ENCODE measurements at regions not wholly inside any gene's neighbourhood (a gene's known extent, or its start where the extent isn't known, plus 50 kb on each side); places are given as distances from the start of the nearest gene placed in this dataset.
A peak's percentile ranks its signal among the peaks of the same experiment; 100 is the strongest.

GRCh38 chr18:25685088-25685487 lies 333.1 kb upstream of the ZNF521 start:
- peaks cover 5% of the 10 kb centered on the region; the same call in 2 of the 3 replicates for H3K9me3 Mint-ChIP-seq

More at GRCh38 chr18:25685088-25685487, 333.1 kb upstream of the ZNF521 start:
- ATAC-seq (peak; percentile 61), DNase-seq (ENCODE audit: low spot score) (no peak)
- Histone ChIP-seq H3K27ac (ENCODE audit: low read depth) (no peak overlapping the region), H3K27me3 (ENCODE audit: insufficient read depth) (no peaks in the 10 kb centered on the region), H3K36me3 (ENCODE audit: insufficient read depth) (no peaks in the 10 kb centered on the region), H3K4me3 (no peak overlapping the region), H4K20me1 (replicated peaks; ENCODE audit: insufficient read depth) (no peaks in the 10 kb centered on the region), H3K9me2 (ENCODE audit: insufficient read depth) (peaks cover 6% of the 10 kb centered on the region; the same call in 1 of the 2 replicates), H3K79me2 (replicated peaks; ENCODE audit: insufficient read depth) (no peaks in the 10 kb centered on the region), H3F3A (replicated peaks; ENCODE audit: low read depth) (no peaks in the 10 kb centered on the region), H3K4me1 (ENCODE audit: insufficient read depth) (peaks cover 4% of the 10 kb centered on the region; the same call in 1 of the 2 replicates), H3K4me2 (no peak overlapping the region), H2AFZ (peak overlapping the region; percentile 84)
- H3K36me3 Mint-ChIP-seq (ENCODE audit: low read depth) = no peaks in the 10 kb centered on the region
- no peak overlapping the region for H3K27ac Mint-ChIP-seq
- H3K4me3 Mint-ChIP-seq = no peak overlapping the region
- no peak for TF ChIP-seq ZNF331 (CRISPR knock-in tag; IDR thresholded peaks at IDR 0.05; ENCODE audit: low read depth)
- no peak for TF ChIP-seq NANOG (IDR thresholded peaks at IDR 0.05; ENCODE audit: borderline replicate concordance)
- TF ChIP-seq EZH2phosphoT487 (IDR thresholded peaks at IDR 0.05; ENCODE audit: unreplicated experiment) = no peak
- TF ChIP-seq JUNB (IDR thresholded peaks at IDR 0.05; ENCODE audit: unreplicated experiment) = no peak
- no peak for TF ChIP-seq REST (IDR thresholded peaks at IDR 0.05; ENCODE audit: unreplicated experiment)
- no peak for TF ChIP-seq POLR2AphosphoS5 (IDR thresholded peaks at IDR 0.05; ENCODE audit: low read depth)
- no peak for TF ChIP-seq CREB1 (CRISPR knock-in tag; IDR thresholded peaks at IDR 0.05; ENCODE audit: low read depth)
- TF ChIP-seq STAT1 (IDR thresholded peaks at IDR 0.05; ENCODE audit: unreplicated experiment) = no peak
- no peak for TF ChIP-seq ETS1 (IDR thresholded peaks at IDR 0.05)
- TF ChIP-seq CTCF (conservative IDR thresholded peaks at IDR 0.05; ENCODE audit: low read depth in 2 of 2) = no peak
- no peak for TF ChIP-seq ZNF462 (CRISPR knock-in tag; IDR thresholded peaks at IDR 0.05)
- TF ChIP-seq EZH2 (IDR thresholded peaks at IDR 0.05; ENCODE audit: low read depth, unreplicated experiment) = no peak
- TF ChIP-seq ZNF114 (CRISPR knock-in tag; IDR thresholded peaks at IDR 0.05) = no peak
- H3K4me1 Mint-ChIP-seq = peaks cover 13% of the 10 kb centered on the region
- no peaks in the 10 kb centered on the region for H3K27me3 Mint-ChIP-seq (ENCODE audit: insufficient read depth, low read depth, poor library complexity)

All from GM23338 (cell line).